Hematopoietic multipotent progenitor cell treated with erythropoietin and hydrocortisone succinate and interleukin-3 and kit ligand, for 4 days (in vitro differentiated cells): ENCODE measurements at regions not wholly inside any gene's neighbourhood (a gene's known extent, or its start where the extent isn't known, plus 50 kb on each side); places are given as distances from the start of the nearest gene placed in this dataset.

Experiments used
- DNase-seq: peaks from one replicate; pipeline ENCODE4 v3.0.0-alpha.2; 2015

DNA sequence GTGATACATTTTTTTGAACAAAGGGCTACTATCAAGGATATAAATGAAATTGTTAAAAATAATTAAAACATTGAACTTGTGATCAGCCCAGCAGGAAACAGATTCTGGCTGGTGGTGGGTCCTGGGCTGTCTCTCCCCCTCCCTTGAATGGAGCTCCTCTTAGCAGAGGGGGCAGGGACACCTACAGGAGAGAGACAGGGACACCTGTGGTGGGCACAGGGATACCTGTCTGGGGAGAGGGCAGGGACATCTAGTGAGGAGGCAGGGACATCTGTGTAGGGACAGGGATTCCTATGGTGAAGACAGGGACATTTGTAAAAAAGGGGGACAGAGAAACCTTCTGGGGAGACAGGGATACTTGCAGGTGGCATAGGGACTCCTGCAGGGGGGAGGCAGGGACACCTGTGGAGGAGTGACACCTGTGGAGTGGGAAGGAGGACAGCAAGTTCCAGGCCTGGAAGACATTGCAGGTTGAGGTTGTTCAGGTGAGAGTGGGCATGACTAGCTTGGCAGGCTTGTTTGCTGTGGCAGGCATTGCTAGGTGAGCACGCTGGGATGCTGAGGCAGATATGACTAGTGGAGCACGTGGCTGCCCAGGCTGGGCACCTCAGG, 264.2 kb downstream of the IRX2 start:
- no peak for DNase-seq

DNA sequence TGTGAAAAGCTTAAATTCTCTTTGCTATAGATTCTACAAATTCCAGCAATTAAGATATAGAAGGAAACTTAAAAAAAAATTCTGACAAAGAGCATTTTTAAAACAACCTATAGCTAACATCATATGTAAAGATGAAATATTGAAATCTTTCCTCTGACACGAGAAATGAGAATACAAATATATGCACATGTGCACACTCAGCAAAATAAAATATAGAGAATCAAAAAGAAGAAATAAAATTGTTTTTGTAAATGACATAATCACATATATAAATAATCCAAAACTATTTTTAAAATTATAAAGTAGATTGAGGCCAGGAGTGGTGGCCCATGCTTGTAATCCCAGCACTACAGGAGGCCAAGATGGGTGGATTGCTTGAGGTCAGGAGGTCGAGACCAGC, 265.1 kb downstream of the IRX2 start:
- DNase-seq, result no peak

DNA sequence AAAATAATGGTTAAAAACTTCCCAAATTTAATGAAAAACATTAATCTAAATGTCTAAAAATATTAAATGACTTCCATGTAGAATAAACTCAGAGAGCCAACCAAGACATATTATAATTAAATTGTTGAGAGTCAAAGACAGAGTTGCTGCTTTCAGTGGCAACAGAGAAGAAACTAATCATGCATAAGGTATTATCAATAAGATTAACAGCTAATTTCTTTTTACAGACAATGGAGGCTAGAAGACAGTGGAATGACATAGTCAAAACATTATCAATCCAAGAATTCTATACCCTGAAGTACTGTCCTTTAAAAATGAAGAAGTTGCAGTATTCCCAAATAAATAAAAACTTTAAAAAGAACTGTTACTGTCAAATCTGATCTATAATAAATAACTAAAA, 268.7 kb downstream of the IRX2 start:
- DNase-seq, result no peak

DNA sequence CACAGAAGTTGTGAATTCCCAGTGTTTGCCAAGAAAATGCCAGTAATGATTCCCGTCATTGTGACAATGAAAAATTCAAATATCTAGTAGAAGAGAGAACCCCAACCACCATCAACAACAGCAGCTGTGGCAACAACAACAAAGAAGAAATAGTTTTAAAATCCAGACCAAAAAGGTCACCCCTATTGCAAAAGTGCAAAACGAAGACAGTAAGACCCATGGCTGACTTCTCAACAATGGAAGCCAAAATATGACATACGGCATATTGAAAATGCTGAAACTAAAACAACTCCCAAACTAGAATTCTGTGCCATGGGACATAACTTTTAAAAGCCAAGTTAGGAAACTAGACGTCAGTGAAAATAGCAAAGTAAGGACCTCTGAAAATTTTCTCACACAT, 270.6 kb downstream of the IRX2 start:
- no peak for DNase-seq

DNA sequence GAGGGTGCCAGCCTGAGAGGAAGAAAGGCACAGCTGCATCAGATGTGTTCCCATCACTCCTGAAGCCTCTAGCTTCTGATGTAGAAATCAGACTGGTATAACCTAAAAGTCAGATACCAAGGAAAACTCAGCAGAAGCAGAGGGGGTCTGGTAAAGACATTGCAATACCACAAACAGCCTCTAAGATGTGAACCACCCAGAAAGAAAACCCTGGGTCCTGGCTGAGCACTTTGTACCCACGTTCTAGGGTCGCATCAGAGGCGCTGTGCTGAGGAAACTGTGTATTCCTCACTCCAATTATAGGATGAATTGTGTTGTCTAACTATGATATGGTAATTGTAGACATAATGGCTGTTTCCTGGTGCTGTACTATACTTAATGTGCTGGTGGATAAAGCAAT, 275.6 kb downstream of the IRX2 start:
- DNase-seq, result no peak

DNA sequence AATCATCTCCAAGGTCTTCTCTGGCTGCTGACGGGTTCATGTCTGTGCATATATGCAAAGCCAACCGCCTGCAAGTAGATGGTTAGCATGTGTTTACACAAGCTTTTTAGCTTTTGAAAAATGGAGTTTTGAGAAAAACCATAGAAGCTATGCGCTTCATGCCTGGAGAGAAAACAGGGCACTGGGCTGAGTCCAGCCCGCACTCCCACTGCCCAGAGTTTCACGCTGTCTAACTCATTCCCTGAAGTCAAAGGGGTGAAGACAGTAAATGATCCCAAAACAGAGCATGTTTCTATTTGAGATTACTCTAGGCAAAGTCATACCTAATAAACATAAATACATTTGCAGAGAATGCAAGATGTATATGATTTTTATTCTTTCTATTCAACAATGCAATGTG, 278.8 kb downstream of the IRX2 start:
- no peak for DNase-seq

DNA sequence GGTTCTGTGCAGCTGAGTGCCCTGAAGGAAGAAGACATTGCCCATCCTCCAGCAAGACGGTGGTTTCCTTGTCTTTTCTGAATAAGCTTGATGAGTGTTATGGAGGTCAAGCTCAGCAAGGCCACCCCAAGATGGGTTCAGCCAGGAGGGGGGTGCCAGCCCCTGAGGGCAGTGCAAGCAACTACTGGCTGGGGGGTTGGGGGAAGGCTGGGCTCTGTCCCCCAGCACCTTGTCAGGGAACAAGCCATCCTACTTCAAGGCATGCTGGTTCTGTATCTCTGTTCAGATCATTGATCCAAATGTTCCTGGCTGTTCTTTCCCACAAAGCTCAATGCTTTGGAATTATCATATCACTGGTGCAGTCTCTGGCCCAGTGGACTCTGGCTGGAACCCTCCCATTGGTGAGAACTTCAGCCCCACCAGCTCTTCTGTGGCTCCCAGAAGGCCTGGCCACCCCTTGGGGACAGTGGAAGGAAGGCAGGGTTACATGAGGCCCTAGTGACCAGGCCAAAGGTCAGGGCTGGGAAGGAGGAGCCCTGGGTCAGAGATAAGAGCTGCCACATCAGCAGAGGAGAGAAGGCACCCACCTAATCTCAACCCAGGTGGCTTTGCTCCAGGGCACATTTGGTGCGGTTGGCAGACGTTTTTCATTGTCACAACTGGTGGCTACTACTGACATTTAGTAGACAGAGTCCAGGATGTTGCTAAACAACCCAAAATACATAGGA, 280.2 kb downstream of the IRX2 start:
- no peak for DNase-seq

DNA sequence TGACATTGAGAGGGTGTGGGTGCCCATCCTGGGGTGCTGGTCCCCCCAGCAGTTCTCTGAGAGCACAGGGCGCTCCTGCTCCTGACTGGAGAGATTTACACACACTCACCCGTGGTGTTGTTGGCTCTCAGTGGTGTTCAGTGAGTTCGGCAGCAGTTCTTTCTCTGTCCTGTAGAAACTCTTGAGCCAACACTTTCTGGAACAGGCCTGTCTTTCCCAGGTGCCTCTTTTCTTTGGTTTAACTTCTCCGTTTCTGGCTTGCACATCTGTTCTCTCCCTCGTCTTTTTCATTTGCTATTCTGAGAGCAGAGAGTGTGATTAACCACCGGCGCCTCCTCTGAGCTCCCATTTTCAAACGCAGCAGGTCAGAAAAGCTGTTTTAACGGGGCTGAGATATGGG, 284.5 kb downstream of the IRX2 start:
- no peak for DNase-seq

DNA sequence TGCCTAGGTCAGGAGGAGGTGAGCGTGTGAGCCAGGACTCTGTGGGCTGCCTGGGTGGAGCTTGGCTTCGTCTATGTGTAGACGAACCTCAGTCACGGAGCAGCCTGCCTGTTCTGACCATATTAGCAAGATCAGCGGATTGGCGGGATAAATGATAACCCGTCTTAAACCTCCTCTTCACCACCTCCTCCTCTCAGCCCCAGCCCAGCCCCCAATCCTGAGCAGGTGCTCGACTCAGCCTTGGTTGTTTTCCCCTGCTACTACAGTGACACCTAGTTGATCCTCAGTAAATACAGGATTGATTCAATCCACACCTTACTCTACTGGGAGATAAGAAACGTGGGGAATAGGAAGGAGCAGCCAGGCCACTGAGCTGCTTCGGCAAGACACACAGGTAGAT, 286.1 kb downstream of the IRX2 start:
- no peak for DNase-seq

DNA sequence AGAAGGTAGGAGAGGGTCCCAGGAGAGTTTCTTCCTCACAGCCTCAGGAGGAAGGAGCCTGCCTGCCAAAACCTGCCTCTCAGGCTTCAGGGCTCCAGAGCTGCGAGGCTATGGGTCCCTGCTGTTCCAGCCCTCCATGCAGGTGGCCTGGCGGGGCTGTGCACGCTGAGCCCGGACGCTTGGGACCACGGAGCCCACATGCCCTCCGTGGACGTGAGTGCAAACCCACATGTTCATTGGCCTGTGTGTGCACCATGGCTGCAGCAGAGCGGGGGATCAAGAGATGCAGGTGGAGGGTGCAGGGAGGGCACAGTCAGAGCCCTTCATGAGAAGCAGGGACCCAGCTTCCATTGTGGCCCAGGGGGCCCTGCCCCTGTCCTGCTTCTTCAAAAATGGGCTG, 287.3 kb downstream of the IRX2 start:
- DNase-seq, result no peak

DNA sequence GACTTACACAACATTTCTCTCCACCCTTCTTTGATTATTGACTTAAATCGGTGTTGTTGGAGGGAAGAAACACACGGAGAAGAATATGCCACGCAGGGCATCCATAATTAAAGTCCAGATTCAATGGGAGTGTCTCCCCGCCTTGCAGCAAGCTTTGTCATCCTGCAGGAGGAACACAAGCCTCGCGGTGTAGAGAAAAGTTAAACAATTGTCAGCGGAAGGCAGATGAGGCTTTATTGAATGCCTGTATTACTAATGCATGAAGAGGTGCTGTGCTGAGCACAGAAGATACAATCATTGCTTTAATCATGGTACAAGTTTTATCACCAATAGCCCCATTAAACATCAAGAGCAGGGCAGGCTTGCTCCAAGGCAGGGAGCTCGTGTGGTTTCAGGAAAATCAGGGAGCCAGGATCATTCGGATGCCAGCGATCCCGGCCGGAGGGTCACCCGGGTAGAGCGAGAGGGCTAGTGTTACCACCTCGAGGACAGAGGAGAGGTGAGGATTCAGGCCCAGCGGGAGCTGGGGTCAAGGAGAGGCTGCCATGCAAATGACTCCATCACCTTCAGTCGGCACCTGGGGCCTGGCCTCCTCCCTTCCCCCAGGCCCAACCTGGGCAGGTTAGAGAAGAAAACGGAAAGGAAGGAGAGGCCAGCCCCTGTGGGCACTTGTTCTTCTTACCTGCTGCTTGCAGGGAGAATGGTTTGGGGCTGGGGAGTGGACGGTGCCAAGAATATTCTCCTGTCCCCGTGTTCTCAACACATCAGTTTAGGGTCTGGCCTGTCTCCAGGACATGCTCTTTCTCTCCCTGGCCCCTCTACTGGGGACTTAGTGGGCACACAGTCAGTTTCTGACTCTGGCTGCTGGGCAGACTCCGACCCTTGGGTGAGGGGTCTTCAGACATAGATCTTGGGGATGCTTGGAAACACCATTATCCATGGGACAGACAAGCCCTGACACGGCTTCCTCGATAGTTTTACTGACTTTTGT, 289.5 kb downstream of the IRX2 start:
- no peak for DNase-seq

DNA sequence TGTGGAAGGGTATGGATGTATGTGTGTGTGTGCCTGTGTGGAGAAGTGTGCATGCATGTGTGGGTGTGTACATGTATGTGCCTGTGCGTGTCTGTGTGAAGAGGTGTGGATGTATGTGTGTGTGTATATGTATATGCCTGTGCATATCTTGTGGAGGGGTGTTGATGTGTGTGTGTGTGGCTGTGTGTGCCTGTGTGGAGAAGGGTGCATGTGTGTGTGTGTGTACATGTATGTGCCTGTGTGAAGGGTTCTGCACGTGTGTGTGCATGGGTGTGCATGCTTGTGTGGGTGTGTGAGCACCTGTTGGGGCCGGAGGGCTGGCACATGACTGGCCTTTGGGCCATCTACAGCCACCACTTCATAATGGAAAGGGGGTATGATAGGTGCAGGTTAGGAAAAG, 291.4 kb downstream of the IRX2 start:
- DNase-seq, result no peak

DNA sequence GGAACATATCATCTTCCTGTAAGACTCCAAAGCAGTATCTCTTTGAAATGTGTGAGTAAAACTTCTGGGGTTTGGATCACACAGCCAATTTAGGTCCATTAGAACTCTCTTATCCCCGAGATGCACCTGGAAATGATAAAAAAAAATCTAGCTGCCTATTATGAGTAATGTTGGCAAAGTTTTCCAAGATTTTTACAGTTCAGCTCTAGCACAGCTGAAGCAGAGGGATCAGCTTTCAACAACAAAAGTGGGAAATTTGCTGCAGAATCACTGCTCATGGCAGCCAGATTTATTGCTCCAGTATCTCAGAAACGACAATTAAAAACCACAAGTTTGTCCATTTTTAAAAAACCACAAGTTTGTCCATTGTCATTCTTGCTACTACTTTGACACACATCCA, 292.2 kb downstream of the IRX2 start:
- no peak for DNase-seq

DNA sequence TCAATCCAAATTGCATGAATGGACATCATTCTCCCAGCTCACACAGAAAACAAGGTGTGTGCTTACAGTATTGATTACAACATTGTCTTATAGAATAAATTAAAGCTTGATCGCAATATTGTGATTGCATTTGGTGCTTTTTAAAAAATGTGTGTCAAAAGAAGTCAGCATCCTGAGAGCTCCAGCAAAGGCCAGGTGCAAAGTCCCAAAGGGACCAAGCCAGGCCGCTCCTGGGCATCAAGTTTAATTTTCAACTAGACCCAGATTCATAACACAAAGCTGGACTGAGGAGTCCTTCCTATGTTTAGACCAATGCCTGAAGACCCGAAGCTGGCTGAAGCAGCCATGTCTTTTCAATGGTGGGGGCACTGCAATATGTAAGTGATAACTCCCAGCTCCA, 295.6 kb downstream of the IRX2 start:
- no peak for DNase-seq

DNA sequence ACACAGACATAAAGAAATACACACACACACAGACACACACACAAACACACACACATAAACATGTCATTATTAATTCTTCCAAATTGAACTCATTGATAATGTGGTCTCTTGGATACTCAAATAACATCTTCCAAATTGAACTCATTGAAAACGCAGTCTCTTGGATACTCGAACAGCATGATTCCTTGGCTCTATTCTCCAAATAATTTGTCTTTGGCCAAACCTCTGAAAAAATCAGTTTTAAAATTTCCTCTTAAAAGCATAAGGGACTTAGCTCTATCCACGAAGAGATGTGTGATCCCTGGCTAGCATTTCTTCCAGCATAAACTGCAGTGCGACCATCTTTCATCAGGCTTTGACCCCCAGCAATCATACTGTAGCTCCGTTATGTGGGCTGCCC, 296.6 kb downstream of the IRX2 start:
- no peak for DNase-seq

DNA sequence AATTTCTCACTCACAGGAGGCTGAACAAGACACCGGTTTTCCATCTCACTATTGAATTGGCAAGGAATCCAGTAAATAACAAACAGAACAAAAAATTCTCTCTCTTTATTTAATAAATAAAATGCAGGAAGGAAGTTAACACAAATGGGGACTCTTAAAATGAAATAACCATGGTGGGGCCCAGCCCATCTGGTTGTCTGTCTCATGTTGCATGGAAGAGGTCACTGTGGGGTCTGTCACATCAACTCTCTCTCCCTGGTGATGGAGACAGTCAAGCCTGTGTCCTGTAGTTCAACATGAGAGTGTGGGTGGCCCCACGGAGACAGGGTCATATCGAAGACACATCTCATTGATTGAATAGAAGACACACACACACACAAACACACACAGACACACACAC, 297.7 kb downstream of the IRX2 start:
- no peak for DNase-seq

DNA sequence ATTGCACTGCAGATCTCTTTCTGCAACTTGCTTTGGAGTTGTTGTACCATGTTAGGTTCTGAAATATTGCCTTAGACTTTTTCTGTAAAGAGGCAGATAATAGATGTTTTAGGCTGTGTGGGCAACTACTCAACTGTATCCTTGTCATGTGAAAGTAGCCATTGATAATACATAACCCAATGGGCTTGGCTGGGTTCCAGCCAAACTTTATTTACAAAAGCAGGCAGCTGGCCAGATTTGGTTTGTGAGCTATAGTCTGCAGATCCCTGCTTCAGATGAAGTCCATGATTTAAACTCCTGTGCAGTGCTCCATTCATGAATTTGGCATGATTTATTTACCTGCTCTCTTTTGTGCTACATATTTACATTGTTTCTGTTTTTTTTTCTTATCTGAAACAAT, 300.4 kb downstream of the IRX2 start:
- no peak for DNase-seq

DNA sequence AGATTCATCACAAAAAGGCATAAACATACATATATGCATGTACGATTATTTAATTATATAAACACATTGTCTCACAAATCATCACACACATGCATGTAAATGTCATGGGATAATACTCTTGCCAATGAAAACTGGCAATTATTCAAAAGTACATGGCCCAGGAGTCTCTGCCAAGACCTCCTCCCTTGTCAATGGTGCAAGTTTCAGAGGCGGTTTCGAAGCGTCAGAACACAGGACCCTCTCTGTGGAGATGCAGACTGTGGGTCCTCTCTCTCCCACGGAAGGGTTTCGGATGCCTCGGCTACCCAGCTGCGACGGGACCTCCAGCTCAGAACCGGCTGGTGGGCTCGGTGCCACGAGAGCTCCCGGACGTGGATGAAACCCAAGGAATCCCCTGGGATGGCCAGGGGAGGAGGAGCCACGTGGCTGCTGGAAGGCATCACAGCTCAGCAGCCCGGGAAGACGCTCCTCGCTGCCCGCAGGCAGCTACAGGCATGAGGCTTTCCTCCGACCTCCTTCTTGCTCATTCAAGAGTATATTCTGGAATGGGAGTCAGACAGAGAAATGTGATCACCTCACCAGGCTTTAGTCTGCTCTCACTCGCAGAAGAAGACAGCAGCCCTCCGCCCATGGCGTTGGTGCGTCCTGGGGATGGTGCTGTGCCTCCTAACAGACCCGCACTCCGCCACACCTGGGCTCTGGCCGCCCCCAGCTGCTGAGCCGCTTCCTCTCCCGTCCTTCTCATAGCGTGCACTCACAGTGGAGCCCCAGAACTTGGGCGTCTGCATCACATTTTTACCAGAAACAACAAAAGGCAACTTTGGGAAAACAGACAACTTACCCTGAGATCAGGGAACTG, 308.8 kb downstream of the IRX2 start:
- DNase-seq, result no peak

DNA sequence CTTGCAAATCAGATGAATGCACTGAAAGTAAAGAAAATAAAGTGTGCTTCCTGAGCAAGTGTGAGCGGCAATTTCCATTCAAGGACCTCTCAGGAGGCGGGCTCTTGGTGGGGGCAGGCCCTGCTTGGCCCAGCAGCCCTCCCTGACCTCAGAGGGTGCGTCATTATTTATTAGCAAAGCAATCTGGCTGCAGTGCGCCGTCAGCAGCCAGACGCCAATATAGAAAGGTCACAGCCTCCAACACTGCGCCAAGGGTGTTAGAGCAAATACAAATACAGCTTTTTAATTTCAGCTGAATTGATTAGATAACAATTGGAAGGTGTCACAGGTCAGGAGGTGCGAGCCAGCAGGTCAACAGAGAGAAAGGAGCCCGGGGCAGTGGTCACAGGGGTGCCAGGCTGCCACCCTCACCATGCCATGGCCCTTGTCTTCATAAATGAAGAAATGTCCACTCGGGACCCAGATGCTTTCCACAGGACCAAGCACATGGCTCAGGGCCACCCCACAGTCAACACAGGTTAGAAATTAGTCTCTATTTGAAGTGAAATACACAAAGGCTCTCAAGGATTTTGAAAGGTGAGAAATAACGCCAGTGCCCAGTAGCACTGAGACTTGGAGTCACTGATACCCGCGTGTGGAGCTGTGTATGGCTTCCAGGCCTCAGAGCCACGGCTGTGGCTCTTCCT, 309.8 kb downstream of the IRX2 start:
- no peak for DNase-seq

DNA sequence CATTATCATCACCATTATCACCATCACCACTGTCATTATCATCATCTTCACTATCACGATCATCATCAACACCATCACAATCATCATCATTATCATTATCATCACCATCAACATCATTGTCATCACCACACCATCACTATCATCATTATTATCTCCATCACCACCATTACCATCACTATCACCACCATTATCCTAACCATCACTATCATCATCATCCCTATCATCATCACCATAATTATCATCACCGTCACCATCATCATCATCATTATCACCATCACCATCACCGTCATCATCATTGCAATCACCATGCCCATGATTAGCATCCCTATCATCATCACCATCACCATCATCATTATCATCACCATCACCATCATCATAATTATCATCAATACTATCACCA, 311.9 kb downstream of the IRX2 start:
- DNase-seq, result no peak

DNA sequence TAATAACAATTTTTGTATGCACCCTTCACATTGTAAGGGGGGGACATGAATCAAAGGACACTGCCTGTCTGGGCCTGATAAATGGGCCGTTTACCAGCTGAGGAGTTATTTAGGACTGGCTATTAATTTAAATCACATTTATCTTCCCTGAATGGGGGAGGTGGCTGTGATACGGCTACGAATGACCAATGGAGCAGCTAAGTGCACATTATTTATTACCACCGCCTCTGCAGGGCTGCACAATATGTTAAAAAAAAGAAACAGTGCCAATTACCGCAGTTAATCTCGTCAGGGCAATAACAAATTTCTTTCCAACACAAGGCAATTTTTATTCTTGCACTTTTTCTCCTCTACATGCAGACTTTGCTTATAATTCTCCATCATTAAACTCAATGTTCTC, 318.4 kb downstream of the IRX2 start:
- DNase-seq, result no peak
